ENCODE measurements at regions not wholly inside any gene's neighbourhood (a gene's known extent, or its start where the extent isn't known, plus 50 kb on each side); places are given as distances from the start of the nearest gene placed in this dataset.

GRCh38 chr18:78410094-78410786 lies 569.4 kb upstream of the SALL3 start:
- Mint-ChIP-seq H3K4me3 (no peak overlapping the region), H3K9me3 (no peaks in the 10 kb centered on the region), H3K36me3 (ENCODE audit: low read depth) (no peaks in the 10 kb centered on the region), H3K4me1 (peaks cover 15% of the 10 kb centered on the region), H3K27ac (no peak overlapping the region), H3K27me3 (ENCODE audit: low read depth, poor library complexity) (peaks cover 6% of the 10 kb centered on the region)
- no peak for TF ChIP-seq CTCF (IDR thresholded peaks at IDR 0.05)
- DNase-seq, result no peak

- no peak overlapping the region for H3K4me3 Mint-ChIP-seq
- DNase-seq, result no peak
- no peaks in the 10 kb centered on the region for H3K27me3 Mint-ChIP-seq (ENCODE audit: low read depth, poor library complexity)
- TF ChIP-seq CTCF (IDR thresholded peaks at IDR 0.05), result no peak
- H3K4me1 Mint-ChIP-seq, result peaks cover 10% of the 10 kb centered on the region
- H3K27ac Mint-ChIP-seq, result no peak overlapping the region
- no peaks in the 10 kb centered on the region for H3K9me3 Mint-ChIP-seq
- H3K36me3 Mint-ChIP-seq (ENCODE audit: low read depth), result no peaks in the 10 kb centered on the region
Measured at GRCh38 chr18:78411539-78411938, 568.1 kb upstream of the SALL3 start.

- Mint-ChIP-seq H3K36me3 (ENCODE audit: low read depth) (no peaks in the 10 kb centered on the region), H3K27ac (no peak overlapping the region)
- no peak for TF ChIP-seq CTCF (IDR thresholded peaks at IDR 0.05)
Measured at GRCh38 chr18:78414302-78414701, 565.3 kb upstream of the SALL3 start.

GRCh38 chr18:78416853-78417252 lies 562.8 kb upstream of the SALL3 start:
- no peak for DNase-seq
- H3K4me1 Mint-ChIP-seq, result peaks cover 16% of the 10 kb centered on the region
- H3K36me3 Mint-ChIP-seq (ENCODE audit: low read depth), result no peaks in the 10 kb centered on the region
- no peak overlapping the region for H3K27ac Mint-ChIP-seq
- no peaks in the 10 kb centered on the region for H3K9me3 Mint-ChIP-seq
- no peak overlapping the region for H3K4me3 Mint-ChIP-seq
- peaks cover 14% of the 10 kb centered on the region for H3K27me3 Mint-ChIP-seq (ENCODE audit: low read depth, poor library complexity)
- TF ChIP-seq CTCF (IDR thresholded peaks at IDR 0.05), result no peak

More at GRCh38 chr18:78414302-78414701, 565.3 kb upstream of the SALL3 start:
- DNase-seq, result no peak
- Mint-ChIP-seq H3K4me1 (peaks cover 6% of the 10 kb centered on the region), H3K9me3 (no peaks in the 10 kb centered on the region), H3K4me3 (no peak overlapping the region), H3K27me3 (ENCODE audit: low read depth, poor library complexity) (peaks cover 6% of the 10 kb centered on the region)

GRCh38 chr18:78418379-78418778 lies 561.2 kb upstream of the SALL3 start:
- no peak for TF ChIP-seq CTCF (IDR thresholded peaks at IDR 0.05)
- no peak overlapping the region for H3K4me3 Mint-ChIP-seq
- H3K27ac Mint-ChIP-seq, result no peak overlapping the region
- no peak for DNase-seq
- H3K4me1 Mint-ChIP-seq, result peaks cover 30% of the 10 kb centered on the region
- peaks cover 16% of the 10 kb centered on the region for H3K27me3 Mint-ChIP-seq (ENCODE audit: low read depth, poor library complexity)
- H3K36me3 Mint-ChIP-seq (ENCODE audit: low read depth), result no peaks in the 10 kb centered on the region
- H3K9me3 Mint-ChIP-seq, result no peaks in the 10 kb centered on the region

- Mint-ChIP-seq H3K4me1 (peaks cover 36% of the 10 kb centered on the region), H3K27ac (no peak overlapping the region), H3K4me3 (no peak overlapping the region), H3K27me3 (ENCODE audit: low read depth, poor library complexity) (peaks cover 16% of the 10 kb centered on the region), H3K9me3 (no peaks in the 10 kb centered on the region), H3K36me3 (ENCODE audit: low read depth) (no peaks in the 10 kb centered on the region)
- no peak for DNase-seq
- no peak for TF ChIP-seq CTCF (IDR thresholded peaks at IDR 0.05)
Measured at GRCh38 chr18:78419171-78419570, 560.4 kb upstream of the SALL3 start.
